Muscle of leg (tissue), 3 donors: ENCODE measurements at regions not wholly inside any gene's neighbourhood (a gene's known extent, or its start where the extent isn't known, plus 50 kb on each side); places are given as distances from the start of the nearest gene placed in this dataset.

Experiments
- DNase-seq: peaks from one replicate; pipeline ENCODE4 v3.0.0; 2013
- H3K27ac ChIP-seq: one replicate; pipeline ENCODE4 v1.5.1; 2013; ENCODE audit warnings: mild to moderate bottlenecking, low read length, control low read depth
- H3K27me3 ChIP-seq: one replicate; pipeline ENCODE4 v1.6.1; 2013; ENCODE audit warnings: low read length; ENCODE audit not compliant: control insufficient read depth, insufficient read depth
- H3K36me3 ChIP-seq: one replicate; pipeline ENCODE4 v1.6.1; 2013; ENCODE audit warnings: low read length; ENCODE audit not compliant: control insufficient read depth, insufficient read depth
- H3K4me1 ChIP-seq: one replicate; pipeline ENCODE4 v1.6.1; 2013; ENCODE audit warnings: low read length; ENCODE audit not compliant: control insufficient read depth, insufficient read depth
- H3K4me3 ChIP-seq: one replicate; pipeline ENCODE4 v1.5.1; 2013; ENCODE audit warnings: low read length, control low read depth
- H3K9me3 ChIP-seq: replicated peaks from 2 replicates; pipeline ENCODE4 v1.6.1; 2013; ENCODE audit warnings: low read depth, low read length; ENCODE audit not compliant: control insufficient read depth
- WGBS: methylation state at CpG from one replicate; pipeline ENCODE4 v1.1.5; 2013; ENCODE audit warnings: missing lambda C conversion rate; ENCODE audit not compliant: insufficient coverage; 5-methylcytosine and 5-hydroxymethylcytosine counted together

DNA sequence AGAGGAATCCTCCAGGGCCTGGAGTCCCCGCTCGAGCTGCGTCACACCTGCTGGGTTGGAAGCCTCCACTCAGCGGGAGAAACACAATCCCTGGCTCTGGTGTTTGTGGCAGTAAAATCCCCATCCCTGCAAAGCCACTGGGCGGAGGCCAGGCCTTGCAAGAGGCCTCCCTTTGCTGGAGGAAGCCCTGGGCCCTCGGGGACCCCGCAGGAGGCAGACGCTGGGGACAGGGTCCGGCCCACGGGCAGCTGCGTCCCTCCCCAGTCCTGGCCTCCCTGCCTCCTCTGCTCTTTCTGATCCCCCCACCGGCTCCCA is 194.7 kb downstream of the BRD1 start:
- no peak overlapping the region for H3K4me3 ChIP-seq
- DNase-seq = peak; percentile 59

DNA sequence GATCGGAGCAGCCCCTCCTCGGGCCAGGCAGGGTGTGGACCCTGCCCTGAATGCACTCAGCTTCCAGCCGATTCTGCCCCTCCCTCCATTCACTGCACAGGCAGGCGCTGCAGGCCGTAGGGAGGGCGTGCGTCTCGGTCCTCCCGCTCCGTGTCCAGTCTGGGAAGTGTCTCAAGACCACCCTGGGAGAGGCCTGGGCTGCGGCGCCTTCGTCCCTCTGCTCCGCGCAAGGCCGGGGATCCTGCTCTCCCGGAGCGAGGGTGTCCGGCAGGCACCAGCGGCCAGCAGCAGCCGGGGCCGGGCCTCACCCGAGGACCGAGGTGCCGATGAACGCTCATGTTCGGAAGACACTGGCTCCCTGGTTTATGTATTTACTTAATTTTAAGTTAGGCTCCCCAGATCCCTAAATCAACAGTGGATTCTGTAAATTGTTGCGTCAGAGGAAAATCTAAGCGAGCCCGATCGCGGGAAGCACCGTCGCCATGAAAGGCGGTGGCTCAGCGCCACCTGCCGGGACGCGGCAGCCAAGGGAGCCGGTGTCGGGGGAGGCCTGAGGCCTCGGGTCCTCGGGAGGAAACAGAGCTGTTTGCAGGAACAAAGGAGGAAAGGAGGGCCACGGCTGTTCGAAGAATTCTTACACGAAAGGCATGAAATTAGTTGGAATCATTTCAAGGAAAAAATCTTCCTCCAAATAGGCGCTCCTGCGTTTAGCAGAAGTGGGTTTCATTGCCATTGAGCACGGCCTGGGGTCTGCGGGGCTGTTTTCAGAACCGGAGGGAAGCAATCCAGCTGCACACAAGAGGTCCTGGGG is 195.3 kb downstream of the BRD1 start:
- Histone ChIP-seq H3K9me3 (no peaks in the 10 kb centered on the region), H3K36me3 (no peaks in the 10 kb centered on the region), H3K4me3 (peak overlapping the region; percentile 26), H3K4me1 (peaks cover 50% of the 10 kb centered on the region), H3K27me3 (peaks cover 9% of the 10 kb centered on the region), H3K27ac (peak overlapping the region; percentile 59)
- peak; percentile 88 for DNase-seq
- 2% methylated on average over 49 of the region's 51 CpGs for WGBS

More for the DNA sequence above, 194.7 kb downstream of the BRD1 start:
- H3K4me1 ChIP-seq = peaks cover 44% of the 10 kb centered on the region
- 20% methylated on average over 12 of the region's 12 CpGs for WGBS
- H3K9me3 ChIP-seq = no peaks in the 10 kb centered on the region
- H3K27me3 ChIP-seq = peaks cover 8% of the 10 kb centered on the region
- no peak overlapping the region for H3K27ac ChIP-seq
- H3K36me3 ChIP-seq = no peaks in the 10 kb centered on the region

DNA sequence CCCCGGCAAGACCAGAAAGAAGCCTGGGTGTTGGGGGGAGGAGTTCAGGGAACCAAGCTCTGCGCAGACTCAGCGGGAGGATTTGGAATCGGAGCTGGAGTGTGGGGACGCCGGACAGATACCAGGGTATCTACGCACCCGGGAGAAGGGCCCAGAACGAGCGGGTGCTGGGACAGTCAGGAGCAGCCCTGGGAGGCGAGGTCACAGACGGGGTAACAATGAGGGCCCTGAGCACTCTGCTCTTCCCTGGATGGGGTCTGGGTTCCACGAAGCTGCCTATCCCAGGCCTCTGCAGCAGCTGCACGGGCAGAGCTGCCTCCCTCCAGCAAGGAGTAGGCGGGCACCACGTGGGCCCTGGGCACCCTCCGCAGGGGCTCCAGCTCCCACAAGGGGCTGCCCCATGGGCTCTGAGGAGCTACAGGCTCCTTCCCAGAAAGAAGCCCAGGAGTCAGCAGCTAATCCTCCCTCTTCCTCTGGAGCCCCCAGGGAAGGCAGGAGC is 197.2 kb downstream of the BRD1 start:
- 70% methylated on average over 9 of the region's 17 CpGs for WGBS
- Histone ChIP-seq H3K27me3 (peaks cover 11% of the 10 kb centered on the region), H3K36me3 (no peaks in the 10 kb centered on the region), H3K4me1 (peaks cover 54% of the 10 kb centered on the region), H3K9me3 (no peaks in the 10 kb centered on the region), H3K4me3 (no peak overlapping the region), H3K27ac (no peak overlapping the region)
- DNase-seq = no peak

DNA sequence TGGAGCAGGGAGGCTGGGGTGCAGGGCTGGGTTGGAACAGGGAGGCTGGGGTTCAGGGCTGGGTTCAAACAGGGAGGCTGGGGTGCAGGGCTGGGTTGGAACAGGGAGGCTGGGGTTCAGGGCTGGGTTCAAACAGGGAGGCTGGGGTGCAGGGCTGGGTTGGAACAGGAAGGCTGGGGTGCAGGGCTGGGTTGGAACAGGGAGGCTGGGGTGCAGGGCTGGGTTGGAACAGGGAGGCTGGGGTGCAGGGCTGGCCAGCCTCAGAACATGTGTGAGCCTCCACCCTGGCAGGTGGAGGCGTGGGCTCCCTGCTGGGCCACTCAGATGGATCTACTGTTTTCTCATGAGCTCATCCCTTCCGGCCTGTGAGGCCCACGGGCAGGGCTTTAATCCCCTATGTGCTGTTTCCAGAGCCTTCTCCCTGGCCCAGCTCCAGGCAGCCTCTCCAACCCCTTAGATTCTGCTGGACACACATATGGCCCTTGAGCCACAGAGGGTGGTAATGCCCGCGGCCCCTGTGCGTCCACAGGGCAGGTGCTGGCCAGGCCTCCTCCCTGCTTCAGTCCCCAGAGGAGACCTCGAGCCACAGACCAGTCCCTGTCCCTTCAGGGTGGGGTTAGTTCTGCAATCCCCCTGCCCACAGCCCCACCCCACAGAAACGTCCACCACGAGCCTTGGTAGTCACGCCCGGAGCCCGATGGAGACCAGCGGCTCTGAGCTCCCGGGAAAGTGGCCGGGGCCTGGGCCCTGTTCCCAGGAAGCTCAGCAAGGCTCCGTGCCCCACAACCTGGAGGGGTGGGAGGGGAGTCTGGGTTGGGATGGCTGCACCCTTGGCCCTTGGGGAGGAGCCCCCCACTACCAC is 197.9 kb downstream of the BRD1 start:
- Histone ChIP-seq H3K4me3 (no peak overlapping the region), H3K36me3 (no peaks in the 10 kb centered on the region), H3K27me3 (peaks cover 8% of the 10 kb centered on the region), H3K9me3 (no peaks in the 10 kb centered on the region), H3K27ac (no peak overlapping the region), H3K4me1 (peaks cover 54% of the 10 kb centered on the region)
- peak; percentile 74 for DNase-seq
- WGBS = 54% methylated on average over 15 of the region's 16 CpGs

DNA sequence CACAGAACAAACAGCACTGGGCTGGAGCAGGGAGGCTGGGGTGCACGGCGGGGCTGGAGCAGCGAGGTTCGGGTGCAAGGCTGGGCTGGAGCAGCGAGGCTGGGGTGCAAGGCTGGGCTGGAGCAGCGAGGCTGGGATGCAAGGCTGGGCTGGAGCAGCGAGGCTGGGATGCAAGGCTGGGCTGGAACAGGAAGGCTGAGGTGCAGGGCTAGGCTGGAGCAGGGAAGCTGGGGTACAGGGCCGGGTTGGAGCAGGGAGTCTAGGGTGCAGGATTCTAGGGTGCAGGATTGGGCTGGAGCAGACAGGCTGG is 198.5 kb downstream of the BRD1 start:
- no peak for DNase-seq
- H3K9me3 ChIP-seq = no peaks in the 10 kb centered on the region
- no peaks in the 10 kb centered on the region for H3K36me3 ChIP-seq
- H3K27me3 ChIP-seq = peaks cover 8% of the 10 kb centered on the region
- 49% methylated on average over 8 of the region's 8 CpGs for WGBS
- no peak overlapping the region for H3K27ac ChIP-seq
- H3K4me1 ChIP-seq = peaks cover 54% of the 10 kb centered on the region
- H3K4me3 ChIP-seq = no peak overlapping the region

DNA sequence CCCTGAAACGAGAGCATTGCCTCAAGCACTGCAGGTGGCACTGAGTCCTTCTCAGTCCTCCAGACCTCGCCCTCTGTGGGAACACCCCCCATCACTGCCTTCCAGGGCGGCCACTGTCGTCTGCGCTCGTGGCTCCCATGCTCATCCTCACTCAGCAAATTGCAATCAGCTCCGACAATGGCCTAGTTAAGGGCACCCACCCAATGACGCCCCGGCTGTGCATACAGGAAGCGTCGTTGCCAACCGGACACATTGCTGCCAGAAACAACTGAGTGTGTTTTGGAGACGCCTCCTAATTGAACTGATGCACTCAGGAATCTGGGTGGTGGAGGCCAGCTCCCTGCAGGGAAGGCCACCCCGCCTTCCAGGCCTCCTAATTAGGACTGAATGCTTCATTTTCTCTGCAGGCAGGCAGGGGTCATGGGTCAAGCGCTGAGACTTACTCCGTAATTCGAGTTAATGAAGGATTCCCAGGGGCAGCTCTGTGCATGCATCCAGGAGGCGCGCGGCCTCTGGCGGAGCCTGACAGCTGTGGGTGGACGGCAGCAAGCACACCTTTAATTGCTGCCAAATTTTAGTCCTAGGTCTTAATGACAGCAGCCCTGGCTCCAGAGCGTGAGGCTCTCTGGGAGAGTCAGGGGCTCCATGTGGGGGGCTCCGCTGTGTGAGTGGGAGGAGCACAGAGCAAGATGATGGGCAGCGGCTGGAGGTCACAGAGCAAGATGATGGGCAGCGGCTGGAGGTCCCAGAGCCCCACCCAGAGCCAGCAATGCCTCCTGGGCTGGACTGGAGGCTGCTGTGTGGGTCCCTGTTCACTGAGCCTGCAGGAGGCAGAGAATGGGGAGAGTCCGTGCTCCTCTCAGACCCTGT is 199.0 kb downstream of the BRD1 start:
- 17% methylated on average over 27 of the region's 27 CpGs for WGBS
- DNase-seq = peak; percentile 86
- Histone ChIP-seq H3K4me3 (no peak overlapping the region), H3K4me1 (peaks cover 54% of the 10 kb centered on the region), H3K9me3 (no peaks in the 10 kb centered on the region), H3K27ac (no peak overlapping the region), H3K36me3 (no peaks in the 10 kb centered on the region), H3K27me3 (peaks cover 8% of the 10 kb centered on the region)

DNA sequence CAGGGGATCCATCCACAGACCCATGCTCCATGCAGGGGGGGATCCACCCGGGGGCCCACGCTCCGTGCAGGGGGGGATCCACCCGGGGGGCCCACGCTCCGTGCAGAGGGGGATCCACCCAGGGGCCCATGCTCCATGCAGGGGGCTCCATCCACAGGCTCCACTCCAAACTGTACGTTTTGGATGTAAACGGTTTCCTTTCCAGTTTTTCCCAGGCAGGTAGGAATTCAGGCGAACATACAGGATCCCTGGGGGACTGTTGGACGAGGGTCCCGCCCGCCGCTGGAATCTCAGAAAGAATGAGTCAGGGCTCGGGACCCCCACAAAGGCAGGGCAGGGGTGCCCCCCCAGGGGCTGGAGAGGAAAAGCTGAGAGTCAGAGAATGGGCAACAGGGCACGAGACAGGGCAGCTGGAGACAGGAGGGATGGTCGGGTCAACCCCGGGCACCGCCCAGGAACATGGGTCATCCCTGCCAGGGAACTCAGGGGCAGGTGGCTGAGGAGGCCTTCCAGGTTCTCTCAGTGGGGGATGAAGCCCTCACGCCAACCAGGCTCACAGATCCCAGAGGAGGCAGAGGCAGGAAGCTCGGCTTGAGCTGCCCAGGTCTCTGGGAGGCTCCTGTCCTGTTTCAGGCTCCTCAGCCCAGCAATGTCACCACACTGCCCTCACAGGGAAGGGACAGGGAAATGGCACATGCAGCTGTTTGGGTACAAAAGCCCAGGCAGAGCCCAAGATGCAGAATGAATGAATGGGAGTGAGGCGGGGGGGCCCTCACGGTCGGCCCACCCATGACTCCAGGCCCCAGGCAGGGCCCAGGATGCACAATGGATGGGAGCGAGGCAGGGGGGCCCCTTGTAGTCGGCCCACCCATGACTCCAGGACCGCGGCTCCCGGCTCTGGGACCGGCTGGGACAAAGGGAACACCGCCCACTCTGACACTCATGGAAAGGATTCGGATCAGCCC is 200.2 kb downstream of the BRD1 start:
- H3K4me3 ChIP-seq = no peak overlapping the region
- DNase-seq = no peak
- peaks cover 46% of the 10 kb centered on the region for H3K4me1 ChIP-seq
- no peak overlapping the region for H3K27ac ChIP-seq
- peaks cover 8% of the 10 kb centered on the region for H3K27me3 ChIP-seq
- 54% methylated on average over 24 of the region's 31 CpGs for WGBS
- H3K36me3 ChIP-seq = no peaks in the 10 kb centered on the region
- no peaks in the 10 kb centered on the region for H3K9me3 ChIP-seq

DNA sequence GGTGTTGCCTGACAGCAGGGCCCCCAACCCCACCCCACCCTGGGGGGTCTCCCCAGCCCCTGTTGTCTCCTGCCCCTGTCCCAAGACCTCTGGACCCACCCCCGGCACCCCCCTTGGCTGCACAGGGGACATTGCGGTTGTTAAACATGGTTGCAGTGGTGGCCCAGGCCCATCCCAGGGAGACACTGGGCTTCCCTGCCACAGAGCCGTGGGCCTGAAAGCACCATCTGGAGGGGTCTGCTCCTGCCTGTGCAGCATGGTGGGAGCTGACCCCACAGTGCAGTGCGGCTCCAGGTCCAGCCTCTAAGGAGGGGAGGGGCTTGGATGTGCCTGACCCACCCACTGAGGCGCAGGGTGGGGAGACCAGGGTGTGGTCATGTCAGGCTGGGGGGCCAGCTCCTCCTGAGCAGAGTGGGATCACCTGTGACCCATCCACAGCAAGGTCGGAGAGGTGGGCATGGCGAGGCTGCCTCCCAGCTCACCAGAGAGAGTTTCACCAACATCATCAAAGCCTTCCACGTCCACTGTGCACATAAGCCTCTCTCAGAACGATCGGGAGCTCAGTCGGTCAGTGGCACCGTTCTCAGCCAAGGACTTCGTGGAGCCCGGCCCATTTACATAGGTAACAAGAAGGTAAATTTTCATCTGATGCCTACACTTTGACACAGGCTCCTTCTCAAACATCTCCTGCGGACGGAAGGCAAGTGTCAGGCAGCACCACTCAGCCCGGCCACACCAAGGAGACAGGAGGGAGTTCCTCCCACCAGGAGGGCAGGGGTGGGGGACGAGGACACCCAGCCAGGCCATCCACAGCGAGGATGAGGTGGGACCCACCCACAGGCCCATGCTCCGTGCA is 201.1 kb downstream of the BRD1 start:
- DNase-seq = no peak
- 82% methylated on average over 13 of the region's 20 CpGs for WGBS

More for the DNA sequence above, 201.1 kb downstream of the BRD1 start:
- H3K36me3 ChIP-seq = no peaks in the 10 kb centered on the region
- H3K4me1 ChIP-seq = peaks cover 39% of the 10 kb centered on the region
- H3K27me3 ChIP-seq = peaks cover 5% of the 10 kb centered on the region
- H3K4me3 ChIP-seq = no peak overlapping the region
- H3K9me3 ChIP-seq = no peaks in the 10 kb centered on the region
- no peak overlapping the region for H3K27ac ChIP-seq
